GM19467 (cell line): ENCODE measurements at regions not wholly inside any gene's neighbourhood (a gene's known extent, or its start where the extent isn't known, plus 50 kb on each side); places are given as distances from the start of the nearest gene placed in this dataset.
"Not testable (repeated sequence)": the region's sequence is repeated elsewhere in the genome, so short reads cannot be mapped to it uniquely, and the experiment has no call there.

Experiments used
- ATAC-seq: cut with Tn5 transposase; IDR thresholded peaks from one replicate; pipeline ENCODE4 v1.9.1; 2021; ENCODE audit warnings: mild to moderate bottlenecking, moderate library complexity; ENCODE audit not compliant: unreplicated experiment

DNA sequence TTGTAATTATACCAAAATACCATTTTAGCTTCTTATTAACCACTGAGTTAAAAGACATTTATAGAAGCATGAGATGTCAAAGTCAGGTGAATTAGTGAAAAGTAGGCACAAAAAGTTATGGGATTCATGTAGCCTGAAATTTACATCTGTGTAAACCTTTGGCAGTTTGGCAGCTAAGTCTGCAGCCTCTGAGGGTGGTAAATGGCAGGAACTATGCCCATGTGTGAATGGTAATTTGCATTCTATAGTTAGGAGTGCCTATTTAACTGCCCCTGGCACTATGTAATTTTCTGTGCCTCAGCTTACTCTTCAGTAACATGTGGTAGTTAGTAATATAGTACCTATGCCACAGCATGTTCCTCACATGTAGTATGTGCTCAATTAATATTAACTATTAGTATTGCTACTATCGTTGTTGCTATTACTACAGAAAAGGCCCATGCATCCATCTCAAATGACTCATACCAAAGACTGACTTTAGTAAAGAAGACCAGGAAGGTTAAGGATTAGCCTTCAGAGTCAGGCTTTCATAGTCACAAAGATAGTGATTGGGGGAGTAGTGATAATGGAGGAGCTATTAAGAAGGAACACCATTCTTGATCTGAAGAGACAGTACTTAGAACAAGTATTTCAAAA lies 258.7 kb upstream of the BTG1 start:
- peak; percentile 10 for ATAC-seq

DNA sequence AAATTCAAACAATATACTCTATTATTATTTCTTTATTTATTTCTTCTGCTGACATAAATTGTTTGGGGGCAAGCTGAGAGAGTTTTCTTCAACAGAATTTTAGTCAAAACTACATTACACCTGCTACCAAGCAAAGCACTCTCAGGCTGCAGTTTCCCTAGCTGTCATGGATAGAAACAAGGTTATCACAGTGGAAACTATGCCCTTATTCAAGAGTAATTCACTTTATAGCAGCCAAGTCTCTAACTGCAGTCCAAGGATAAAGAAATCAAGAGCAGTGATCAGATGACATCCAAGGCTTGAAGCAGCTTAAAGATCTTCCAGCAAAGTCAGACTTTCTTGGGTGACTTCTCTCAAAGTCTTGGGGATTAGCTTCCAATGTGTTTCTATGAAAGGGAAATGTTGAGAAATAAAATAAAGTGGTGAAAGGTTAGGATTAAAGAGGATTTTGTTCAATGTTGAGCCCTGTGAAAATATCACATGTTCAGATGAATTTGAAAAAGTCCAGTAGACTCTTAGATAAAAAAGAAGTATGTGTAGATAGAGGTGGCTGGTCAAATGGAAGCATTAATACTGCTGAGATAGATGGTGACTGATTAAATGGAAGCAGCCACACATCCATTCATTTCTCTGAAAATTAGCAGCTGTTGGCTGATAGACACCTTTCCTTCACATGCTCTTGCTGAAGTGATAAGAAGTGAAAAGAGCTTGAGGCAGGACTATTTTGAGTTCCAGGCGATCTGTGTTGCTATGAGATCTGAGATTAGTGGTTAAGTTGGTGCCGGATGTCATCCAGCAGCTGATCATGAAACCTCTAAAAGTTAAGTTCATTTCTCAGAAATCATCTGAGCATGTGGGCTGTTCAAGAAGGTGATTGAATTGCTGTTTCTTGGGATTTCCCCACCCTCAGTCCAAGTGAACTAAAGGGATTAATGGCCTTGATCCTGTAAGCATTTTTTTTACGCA lies 257.8 kb upstream of the BTG1 start:
- peak; percentile 81 for ATAC-seq

DNA sequence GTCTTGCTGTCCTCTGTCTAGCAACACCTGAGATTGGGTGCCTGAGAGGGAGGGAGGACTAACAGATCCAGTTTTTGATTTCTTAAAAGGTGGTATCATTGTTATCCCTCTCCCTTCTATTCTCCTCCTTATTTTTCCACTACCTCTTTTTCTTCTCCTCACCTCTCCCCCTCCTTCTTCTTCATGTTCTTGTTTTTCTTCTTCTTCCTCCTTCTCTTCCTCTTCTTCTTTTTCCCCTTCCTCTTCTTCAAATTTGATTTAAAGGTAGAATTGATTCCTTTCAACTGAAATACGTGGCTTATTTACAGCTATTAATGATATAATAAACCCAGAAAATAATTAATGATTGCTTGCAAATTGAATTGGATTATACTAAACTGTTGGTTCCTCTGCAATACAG lies 256.8 kb upstream of the BTG1 start:
- no peak for ATAC-seq

DNA sequence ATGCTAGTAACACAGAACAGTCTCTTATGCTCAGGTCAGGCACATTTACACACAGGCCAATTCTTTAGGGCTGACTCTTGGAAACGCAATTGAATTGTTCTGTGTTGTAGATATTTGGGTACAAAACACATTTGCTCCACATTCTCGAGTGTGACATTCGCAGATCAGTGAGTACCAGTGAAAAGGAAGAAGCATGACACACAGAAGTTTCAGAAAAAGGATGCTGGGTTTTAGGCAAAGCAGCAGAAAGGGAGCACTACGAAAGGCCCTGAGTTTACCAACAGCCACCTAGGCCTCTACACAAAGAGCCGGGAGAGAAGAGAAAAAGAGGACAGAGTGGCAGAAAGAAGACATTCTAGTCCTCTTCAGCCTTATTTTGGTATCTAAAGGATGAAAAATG lies 254.4 kb upstream of the BTG1 start:
- no peak for ATAC-seq

DNA sequence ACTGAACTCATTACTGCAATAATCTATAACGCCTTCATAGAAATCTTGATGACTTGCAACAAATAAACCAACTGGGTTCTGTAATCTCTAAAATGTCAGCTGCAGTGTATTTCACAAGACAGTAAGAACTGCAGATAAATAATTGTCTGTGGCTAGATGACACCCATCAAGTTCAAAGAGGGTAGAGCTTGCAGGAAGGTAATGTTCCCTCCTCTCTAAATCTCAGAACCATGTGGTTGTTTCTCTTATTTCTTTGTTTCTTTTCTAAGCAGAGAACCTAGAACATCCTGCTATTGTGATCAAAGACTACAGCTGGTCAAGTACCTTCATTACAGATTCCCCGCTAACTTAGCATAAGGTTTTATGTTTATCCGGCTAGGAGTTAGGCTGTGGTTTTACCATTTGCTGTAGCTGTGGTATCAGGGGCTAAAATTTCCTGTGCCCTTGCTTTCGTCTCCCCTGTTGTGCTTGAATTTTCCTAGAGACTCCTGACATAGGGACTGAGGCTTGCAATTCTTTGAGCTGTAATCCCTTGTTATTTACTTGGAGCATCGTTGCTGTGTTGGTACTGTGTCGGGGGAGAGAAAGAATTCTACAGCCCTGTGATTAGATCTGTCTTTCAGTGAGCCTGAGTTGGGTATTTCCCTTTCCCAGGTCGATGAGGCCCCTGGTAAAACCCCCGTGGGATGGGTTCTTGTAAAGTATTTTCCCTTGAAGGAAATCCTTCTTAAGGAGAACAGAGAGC lies 253.1 kb upstream of the BTG1 start:
- ATAC-seq = no peak

DNA sequence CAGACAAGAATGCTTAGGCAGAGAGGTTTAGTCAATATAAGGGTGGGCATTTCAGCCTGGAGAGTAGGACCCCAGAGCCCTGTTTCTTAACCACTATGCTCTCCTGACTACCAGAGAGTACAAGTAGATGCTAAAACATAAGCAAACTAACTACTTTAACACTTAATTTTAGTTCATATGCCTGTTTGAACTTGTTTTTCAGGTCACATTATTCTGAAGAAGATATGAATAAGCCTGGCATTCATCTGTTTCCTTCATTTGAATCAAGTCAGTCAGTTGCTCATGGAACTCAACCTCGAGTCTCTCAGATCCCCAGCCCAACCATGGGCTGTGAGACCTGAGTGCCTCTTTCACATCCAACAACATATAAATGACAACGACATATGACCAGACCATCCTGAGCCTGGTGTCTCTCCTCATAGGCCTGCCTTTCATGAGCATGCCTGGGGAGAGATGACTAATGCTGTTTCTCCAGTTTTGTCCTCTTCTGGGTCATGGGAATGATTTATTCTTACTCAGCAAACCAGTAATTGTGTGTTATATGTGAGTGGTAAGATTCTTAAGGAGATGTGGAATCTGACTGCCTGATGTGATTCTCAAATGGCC lies 251.1 kb upstream of the BTG1 start:
- no peak for ATAC-seq

DNA sequence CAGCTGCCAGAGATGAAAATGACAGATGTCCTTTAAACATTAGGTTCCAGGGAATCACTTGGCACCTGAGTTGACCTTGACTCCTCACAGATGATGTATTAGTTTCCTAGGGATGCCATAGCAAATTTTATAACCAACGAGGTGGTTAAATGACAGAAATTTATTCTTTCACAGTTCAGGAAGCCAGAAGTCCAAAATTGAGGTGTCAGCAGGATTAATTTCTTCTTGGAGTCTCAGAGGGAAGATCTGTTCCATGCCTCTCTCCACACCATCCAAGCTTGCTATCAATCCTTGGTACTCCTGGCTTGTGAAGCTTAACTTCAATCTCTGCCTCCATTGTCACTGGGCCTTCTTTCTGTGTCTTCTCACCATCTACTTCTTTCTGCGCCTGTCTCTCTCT lies 249.7 kb upstream of the BTG1 start:
- ATAC-seq = no peak

DNA sequence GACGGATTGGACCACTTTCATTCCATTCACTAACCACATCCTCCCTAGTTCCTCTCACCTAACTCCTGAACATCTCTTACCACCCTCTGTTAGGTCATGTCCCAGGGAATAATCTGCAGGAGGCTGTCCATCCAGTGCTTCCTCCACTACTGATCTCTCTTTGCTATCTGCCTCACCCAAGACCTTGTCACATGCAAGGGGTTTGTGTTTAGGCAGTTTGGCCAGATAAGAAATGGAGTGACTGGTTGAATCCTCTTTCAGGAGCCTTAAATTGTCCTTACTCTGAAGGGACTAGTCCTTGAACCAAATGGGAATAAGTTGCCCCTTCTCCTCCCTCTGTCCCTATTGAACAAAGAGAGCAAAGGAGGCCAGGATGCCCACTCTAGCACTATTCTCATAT lies 249.2 kb upstream of the BTG1 start:
- no peak for ATAC-seq

DNA sequence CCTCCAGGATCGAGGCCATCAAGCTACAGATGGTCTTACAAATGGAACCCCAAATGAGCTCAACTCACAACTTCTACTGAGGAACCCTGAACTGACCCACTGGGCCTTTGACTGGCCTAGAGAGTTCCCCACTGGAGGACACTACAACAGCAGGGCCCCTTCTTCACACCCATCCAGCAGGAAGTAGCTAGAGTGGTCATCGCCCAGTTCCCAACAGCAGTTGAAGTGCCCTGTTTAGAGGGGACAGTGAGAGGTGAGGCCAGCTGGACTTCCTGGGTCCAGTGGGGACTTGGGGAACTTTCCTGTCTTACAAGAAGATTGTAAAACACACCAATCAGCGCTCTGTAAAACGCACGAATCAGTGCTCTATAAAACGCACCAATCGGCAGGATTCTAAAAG lies 247.9 kb upstream of the BTG1 start:
- ATAC-seq = no peak

DNA sequence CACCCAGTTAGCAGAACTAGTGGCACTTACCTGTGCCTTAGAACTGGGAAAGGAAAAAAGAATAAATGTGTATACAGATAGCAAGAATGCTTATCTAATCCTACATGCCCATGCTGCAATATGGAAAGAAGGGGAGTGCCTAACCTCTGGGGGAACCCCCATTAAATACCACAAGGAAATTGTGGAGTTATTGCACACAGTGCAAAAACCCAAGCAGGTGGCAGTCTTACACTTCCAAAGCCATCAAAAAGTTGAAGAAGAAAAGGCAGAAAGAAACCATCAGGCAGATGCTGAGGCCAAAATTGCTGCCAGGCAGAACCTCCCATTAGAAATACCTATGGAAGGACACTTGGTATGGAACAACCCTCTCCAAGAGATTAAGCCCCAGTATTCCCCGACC lies 246.1 kb upstream of the BTG1 start:
- not testable (repeated sequence) for ATAC-seq

DNA sequence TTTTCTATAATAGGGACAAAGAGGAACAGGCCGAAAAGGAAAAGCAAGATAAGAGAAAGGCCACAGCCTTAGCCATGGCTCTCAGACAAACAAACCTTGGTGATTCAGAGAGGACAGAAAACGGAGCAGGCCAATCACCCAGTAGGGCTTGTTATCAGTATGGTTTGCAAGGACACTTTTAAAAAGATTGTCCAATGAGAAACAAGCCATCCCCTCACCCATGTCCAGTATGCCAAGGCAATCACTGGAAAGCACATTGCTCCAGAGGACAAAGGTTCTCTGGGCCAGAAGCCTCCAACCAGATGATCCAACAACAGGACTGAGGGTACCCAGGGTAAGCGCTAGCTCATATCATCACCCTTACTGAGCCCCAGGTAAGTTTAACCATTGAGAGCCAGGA lies 243.8 kb upstream of the BTG1 start:
- no peak for ATAC-seq

DNA sequence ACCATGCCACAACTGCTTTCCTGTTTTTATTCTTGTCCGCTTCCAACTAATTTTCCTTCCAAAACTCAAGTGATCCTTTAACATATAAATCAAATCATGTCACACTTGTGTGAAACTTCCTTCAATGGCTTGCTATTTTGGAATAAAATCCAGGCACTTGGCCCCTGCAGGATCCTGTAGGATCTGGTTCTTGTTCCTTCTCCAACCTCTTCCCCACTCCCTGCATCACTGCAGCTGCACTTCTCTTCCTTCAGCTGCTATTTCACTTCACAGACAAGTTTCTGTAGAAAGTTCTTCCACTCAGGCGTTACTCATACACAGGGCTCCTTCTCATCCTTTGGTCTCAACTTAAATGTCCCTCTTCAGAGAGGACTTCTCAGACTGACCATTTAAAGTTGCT lies 239.7 kb upstream of the BTG1 start:
- ATAC-seq = no peak

DNA sequence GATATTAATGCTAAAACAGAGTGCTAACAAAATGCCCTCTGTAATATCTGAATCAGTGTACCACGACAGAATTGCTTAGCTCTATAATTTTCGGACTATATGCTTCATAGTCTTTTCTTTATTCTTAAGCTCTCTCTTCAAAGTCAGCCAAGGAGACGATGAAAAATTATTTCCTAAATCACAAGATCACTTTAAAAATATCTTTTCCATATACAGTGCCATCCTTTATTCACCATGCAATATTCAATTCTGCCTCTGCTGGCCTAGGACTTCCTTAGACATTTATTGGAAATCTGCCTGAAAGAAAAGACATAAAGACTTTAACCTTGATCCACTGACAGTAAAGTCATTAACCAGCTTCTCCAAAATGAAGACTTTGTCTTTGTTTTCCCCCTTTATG lies 238.9 kb upstream of the BTG1 start:
- ATAC-seq = no peak

DNA sequence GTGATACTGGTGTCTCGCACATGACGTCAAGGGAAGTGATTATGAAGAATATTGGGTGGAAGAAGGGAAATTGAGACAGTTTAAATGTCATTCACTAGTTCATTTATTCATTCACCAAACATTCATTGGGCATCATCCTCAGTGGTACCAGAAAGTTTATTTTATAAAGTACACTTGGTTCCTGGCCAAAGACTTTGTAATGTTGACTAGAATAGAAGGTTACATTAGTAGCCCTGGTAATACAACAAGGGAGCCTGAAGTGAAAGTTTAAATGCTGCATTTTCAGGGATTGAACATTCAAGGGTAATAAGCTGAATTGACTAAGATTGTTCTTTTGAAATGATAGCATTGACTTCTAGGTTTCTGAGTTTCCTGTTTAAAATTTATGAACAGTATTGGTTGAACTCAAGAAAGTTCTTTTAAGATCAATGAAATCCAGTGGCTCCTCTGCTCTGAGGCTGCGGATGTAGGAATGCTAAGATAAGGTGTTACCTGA lies 236.8 kb upstream of the BTG1 start:
- no peak for ATAC-seq

DNA sequence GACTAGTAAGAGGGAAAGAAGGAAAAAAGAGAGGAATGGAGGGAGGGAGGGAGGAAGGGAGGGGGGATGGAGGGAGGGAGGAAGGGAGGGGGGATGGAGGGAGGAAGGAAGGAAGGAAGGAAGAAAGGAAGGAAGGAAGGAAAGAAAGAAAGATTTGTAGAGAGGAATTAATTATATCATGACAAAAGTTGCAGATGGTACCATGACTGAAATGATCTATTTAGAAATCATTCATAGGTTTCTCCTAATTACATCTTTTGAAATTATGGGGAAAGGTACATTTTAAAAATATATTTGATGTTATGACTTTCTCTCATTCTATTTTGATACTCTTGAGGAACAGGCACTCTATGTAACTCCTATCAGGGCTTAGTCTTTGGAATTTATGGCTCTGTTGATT lies 236.2 kb upstream of the BTG1 start:
- ATAC-seq = no peak

DNA sequence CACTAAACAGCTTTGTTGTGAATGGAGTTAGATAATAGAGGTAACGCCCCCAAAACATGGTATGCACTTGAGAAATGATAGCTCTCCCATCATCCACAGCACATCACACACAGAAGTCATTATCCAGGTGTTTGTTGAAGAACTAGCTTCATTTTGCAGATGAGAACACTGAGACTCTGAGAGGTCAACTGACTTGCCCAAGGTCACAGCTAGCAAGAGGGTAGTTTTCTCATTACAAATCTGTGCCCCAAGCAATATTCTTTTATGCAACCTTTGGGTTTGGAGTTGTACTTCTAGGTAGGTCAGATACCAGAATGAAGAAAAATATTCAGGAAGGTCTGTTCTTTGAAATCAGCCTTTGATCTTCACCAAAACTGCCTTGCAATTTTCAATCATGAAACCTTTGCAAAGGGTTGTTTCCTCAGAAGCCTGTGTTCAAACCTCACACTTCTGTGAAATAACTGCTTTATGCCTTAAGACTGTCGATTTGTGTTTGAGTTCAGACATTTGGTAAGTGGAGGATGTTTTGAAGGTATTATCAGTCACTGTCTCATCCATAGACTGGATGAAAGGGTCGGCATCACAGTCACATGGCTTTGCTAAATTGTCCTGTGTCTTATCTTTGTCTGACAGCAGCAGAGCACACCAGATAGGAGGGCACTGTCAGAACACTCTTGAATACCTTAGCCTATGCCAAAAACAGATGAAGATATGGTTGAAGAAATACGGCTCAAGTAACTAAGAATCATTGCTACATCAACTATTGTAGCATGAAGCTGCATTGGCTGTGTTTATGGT lies 233.2 kb upstream of the BTG1 start:
- no peak for ATAC-seq

DNA sequence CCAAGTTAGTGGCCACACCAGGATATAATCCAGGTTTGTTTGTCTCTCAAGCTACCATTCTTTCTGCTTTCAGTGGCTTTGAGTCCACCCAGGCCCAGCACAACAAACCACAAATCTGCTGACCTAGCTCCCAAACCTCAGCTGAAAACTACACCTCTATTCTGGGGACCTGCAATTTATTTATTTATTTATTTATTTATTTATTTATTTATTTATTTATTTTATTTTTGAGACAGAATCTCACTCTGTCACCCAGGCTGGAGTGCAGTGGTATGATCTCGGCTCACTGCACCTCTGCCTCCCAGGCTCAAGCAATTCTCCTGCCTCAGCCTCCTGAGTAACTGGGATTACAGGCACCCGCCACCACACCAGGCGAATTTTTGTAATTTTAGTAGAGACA lies 229.9 kb upstream of the BTG1 start:
- ATAC-seq = not testable (repeated sequence)

DNA sequence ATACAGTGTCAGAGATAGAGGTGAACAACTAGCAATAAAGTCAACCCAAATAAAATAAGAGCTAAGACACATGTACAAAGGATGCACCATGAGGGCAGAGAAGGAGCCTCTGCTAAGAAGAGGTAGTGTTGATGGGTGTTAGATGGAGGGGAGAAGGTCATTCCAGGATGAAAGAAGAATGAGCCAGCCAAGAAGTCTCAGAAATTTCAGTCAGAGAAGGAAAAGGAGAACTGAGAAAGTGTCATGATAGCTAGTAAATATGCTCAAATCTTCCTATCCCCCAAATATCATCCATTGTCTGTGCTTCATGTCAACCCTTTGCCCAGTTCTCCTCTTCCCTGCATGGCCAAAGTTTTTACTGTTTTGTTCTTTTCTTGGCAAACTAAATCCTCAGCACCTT lies 225.2 kb upstream of the BTG1 start:
- no peak for ATAC-seq

DNA sequence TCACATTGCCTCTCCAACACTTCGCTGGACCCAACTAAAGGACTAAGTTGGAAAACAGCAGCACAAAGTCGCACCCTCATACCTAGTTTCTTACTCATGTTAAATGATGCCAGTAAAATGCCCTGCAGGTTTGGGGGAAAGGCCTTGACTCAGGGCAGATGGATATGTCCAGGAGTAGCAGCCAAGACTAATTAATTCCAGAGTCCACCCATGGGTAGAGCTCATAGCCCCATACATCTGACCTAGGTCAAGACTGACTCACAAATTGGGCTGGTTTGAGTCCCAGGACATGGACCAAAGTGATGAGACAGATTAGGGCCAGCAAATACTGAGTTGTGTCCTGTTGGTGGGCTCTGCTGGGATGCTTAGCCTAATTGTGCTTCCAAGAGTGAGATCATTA lies 224.0 kb upstream of the BTG1 start:
- ATAC-seq = no peak

DNA sequence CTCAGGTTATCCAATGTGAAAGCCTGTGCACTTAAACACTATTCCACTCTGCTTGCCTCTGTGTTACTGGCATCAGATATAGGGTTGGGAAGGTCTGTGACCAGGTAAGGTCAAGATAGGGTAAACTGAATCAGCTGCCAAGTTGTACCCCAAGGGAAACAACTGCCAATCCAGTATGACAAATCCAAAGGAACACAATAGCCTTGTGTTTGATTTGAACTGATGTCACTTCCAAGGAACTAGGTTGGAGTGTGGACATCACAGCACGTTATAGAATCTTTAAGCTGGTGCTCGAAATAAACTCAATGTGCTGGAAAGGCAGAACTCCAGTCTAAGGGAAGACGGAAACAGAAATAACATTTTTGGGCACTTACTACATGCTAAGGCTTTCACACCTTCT lies 223.4 kb upstream of the BTG1 start:
- no peak for ATAC-seq
